Mammary epithelial cell (primary cell): ENCODE measurements at regions not wholly inside any gene's neighbourhood (a gene's known extent, or its start where the extent isn't known, plus 50 kb on each side); places are given as distances from the start of the nearest gene placed in this dataset.

Experiments used
- CTCF ChIP-seq, 2 donors: IDR thresholded peaks in 1 of 2; conservative IDR thresholded peaks in 1 of 2; 2 replicates each; pipeline ENCODE4 v1.5.1; 2011 to 2012; ENCODE audit warnings: inconsistent platforms in 2 of 2, low read length in 2 of 2, mild to moderate bottlenecking in 2 of 2, control low read depth in 1 of 2, low read depth in 1 of 2; ENCODE audit not compliant: insufficient read depth in 1 of 2; ENCODE audit errors: extremely low read depth in 1 of 2
- EZH2 ChIP-seq: IDR thresholded peaks from 2 replicates; pipeline ENCODE4 v1.6.1; 2012; ENCODE audit warnings: low read length, inconsistent platforms, borderline replicate concordance

GRCh38 chr21:40901691-40902090 is 54.7 kb upstream of the DSCAM start:
- TF ChIP-seq CTCF (conservative IDR thresholded peaks at IDR 0.05 in 1 of 2, IDR thresholded peaks at IDR 0.05 in 1 of 2; ENCODE audit: extremely low read depth in 1 of 2, insufficient read depth in 1 of 2, low read depth in 1 of 2, low read length in 2 of 2), result no peak
- TF ChIP-seq EZH2, result no peak
